ENCODE measurements at regions not wholly inside any gene's neighbourhood (a gene's known extent, or its start where the extent isn't known, plus 50 kb on each side); places are given as distances from the start of the nearest gene placed in this dataset.
"Not testable (repeated sequence)": the region's sequence is repeated elsewhere in the genome, so short reads cannot be mapped to it uniquely, and the experiment has no call there.

- DNase-seq, result no peak
Measured at GRCh38 chr5:152711801-152712388, 306.8 kb upstream of the NMUR2 start.

- DNase-seq, result no peak
Measured at GRCh38 chr5:152717393-152717792, 312.3 kb upstream of the NMUR2 start.

GRCh38 chr5:152723482-152723881 is 318.4 kb upstream of the NMUR2 start:
- DNase-seq, result no peak

GRCh38 chr5:152730176-152730575 is 325.1 kb upstream of the NMUR2 start:
- no peak for DNase-seq

GRCh38 chr5:152736906-152737305 is 331.8 kb upstream of the NMUR2 start:
- no peak for DNase-seq

GRCh38 chr5:152739916-152740315 is 334.8 kb upstream of the NMUR2 start:
- DNase-seq, result no peak

DNA sequence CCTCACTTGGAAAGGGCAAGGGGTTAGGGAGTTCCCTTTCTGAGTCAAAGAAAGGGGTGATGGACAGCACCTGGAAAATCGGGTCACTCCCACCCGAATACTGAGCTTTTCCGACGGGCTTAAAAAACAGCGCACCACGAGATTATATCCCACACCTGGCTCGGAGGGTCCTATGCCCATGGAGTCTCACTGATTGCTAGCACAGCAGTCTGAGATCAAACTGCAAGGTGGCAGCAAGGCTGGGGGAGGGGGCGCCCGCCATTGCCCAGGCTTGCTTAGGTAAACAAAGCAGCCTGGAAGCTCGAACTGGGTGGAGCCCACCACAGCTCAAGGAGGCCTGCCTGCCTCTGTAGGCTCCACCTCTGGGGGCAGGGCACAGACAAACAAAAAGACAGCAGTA is 336.0 kb upstream of the NMUR2 start:
- DNase-seq, result not testable (repeated sequence)

- DNase-seq, result not testable (repeated sequence)
Measured at GRCh38 chr5:152787709-152788217, 382.7 kb upstream of the NMUR2 start.

DNA sequence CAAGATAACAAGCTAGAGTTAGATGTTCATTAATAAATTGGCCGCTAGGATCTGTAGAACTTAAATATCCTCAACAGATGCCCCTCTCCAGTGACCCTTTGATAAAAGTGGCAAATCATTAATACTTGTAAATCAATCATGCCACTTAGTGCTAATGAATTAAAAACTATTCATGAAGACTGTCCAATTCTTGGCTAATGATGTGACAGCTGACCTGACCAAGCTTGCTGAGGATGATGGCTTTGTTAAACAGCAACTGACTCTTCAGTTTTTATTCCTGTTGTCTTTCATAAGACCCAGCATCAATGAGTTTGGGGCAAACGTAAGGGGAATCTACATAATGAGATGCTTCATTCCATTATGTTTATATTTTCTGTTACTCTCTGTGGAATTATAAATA is 396.8 kb upstream of the NMUR2 start:
- no peak for DNase-seq

DNA sequence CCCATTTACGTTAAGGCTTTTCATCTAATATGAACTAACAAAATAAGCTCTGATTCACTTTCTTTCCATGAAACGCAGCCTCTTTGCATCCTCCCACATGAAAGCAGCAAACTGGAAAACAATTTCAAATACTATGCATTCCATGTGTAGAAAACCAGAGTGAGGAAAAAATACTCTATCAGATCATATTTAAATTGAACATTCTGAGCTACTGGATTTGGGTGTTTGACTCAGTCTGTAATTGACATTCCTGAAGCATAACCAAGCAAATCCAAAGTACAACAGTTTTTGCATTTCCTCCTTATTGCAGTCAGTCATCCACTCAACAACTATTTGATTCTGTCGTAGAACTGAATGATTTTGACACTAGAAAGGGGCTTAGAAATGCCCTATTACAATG is 399.1 kb upstream of the NMUR2 start:
- DNase-seq, result no peak

GRCh38 chr5:152811988-152812387 is 406.9 kb upstream of the NMUR2 start:
- DNase-seq, result no peak

DNA sequence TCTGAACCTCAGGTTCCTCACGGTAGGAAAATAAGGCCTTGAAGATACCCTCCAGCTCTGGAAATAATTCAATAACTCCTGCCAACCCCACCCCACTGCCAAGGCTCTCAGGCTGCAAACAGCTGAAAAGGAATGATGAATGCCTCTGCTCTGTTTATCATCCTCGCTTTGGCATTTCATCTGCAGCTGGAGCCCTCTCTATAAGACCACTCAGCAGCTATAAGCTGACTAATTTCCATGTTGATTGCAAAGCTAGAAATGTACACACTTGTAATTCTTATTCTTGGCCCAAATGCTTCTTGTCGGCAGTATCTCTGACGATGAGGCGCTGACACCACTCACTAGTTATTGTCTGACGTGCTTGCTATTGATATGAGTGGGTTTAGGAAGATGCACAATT is 408.4 kb upstream of the NMUR2 start:
- no peak for DNase-seq

DNA sequence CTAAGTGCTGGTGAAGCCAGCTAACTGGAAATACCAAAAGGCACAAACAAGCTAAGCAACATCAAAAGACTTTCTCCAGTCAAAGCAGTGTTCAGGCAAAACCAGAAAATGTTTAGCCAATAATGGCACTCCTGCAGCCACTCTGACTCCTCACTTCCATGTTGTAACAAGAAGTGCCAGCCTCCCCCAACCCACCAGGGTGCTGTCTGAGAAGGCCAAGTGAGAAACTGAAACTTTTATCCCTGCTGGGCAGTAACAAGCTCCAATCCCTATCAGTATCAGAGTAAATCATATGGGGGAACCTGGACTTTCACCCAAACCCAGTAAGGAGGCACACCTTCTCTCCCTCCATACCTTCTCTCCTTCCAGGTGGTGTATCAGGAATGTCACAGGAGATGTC is 414.8 kb upstream of the NMUR2 start:
- DNase-seq, result no peak

GRCh38 chr5:152824316-152824715 is 419.2 kb upstream of the NMUR2 start:
- DNase-seq, result no peak

DNA sequence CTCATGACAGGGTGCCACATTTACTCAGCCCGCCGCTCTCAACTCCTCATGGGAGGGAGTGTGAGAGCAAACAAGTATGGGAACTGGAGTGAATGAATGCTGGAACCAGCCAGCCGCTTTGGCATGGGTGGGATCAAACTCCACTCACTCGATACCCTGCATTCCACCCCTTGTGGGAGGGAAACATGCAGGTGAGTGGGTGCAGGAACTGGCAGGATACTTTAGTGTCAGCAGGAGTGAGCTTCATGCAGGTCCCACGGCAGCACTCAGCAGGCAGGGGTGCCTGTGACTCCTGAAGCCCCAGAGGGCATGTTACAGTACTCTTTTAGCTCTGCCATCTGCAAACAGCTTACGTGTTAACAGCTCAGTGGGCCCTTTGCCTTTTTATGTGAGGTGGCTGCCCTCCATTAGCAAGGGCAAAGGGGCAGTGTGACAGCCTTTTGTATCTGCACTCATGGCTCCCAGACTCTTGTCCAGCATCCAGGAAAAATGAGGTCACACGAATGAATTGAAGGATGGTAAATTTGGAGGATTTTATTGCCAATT is 433.2 kb upstream of the NMUR2 start:
- no peak for DNase-seq

- no peak for DNase-seq
Measured at GRCh38 chr5:152844713-152845112, 439.6 kb upstream of the NMUR2 start.

DNA sequence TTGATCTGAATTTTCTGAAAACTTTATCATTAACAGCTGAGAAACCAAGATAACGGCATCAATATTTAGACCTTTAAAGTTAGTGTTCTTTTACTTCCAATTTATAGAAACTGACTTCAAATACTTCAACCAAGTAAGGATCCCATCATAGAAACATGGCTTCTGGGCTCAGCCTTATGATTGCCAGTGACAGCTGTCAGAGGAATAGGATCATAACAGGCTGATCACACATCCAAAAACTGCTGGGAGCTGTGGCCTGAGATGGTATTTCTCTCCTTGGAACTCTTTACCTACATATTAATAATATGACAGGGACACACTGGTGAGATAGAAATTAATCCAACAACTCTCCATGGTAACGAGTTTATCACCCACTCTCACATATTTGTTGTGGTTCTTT is 448.3 kb upstream of the NMUR2 start:
- no peak for DNase-seq

GRCh38 chr5:152855441-152855840 is 450.4 kb upstream of the NMUR2 start:
- no peak for DNase-seq

- DNase-seq, result no peak
Measured at GRCh38 chr5:152861231-152861630, 456.2 kb upstream of the NMUR2 start.

GRCh38 chr5:152864447-152864846 is 459.4 kb upstream of the NMUR2 start:
- DNase-seq, result no peak

DNA sequence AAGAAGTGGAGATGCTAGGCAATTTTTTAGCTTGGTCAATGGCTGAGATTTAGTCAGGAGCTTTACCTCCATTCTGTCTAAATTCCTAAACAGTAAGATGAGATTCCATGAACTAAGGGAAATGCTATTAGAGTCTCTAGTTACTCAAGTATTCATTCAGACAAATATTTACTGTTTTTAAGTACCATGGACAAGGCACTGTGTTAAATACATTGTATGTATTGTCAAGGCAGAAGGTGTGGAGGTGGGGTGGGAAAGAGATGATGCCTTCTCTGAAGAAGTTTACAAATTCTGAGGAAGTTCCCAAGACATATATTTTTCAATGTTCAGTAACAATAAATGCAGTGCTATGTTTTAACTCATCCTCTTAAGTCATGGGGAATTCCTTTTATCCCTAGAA is 459.9 kb upstream of the NMUR2 start:
- DNase-seq, result no peak

- no peak for DNase-seq
Measured at GRCh38 chr5:152869971-152870370, 464.9 kb upstream of the NMUR2 start.

DNA sequence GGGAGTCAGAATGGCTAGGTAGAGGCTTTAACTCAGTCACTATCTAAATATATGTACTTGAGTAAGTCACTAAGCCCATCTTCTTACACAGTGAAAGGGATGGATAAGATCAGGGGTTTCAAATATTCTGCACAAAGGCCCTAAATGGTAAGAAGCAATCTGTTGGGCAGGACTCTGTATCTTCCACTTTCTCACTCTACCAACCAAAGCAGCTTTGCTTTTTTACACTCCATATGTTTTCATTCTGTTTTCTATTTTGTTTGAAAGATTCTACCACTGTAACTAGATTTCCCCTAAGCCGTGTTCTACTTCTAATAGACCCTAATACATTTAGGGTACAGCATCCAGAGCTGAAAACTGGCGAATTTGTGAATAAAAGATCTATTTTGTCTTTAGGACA is 477.5 kb upstream of the NMUR2 start:
- no peak for DNase-seq

- DNase-seq, result no peak
Measured at GRCh38 chr5:152883066-152883775, 478.1 kb upstream of the NMUR2 start.

DNA sequence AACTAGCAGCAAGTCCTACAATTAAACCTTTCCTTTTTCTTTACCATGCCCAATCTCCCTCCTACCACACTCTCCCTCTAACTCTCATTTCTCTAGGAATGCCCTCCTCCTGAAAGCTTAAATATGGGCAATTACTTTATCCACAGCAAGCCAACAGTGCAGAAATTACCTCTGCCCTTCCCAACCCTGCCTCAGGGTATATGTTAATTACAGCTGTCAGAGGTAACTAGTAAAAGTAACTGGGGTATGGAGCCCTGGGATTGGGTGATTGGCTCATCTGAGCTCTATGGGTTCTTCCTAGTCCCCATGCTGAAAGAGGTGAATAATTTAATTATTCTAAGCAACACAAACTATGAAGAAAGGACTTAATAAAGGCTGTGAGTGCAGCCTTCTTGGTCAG is 478.9 kb upstream of the NMUR2 start:
- DNase-seq, result no peak
